Body of pancreas (tissue), 4 donors: ENCODE measurements at regions not wholly inside any gene's neighbourhood (a gene's known extent, or its start where the extent isn't known, plus 50 kb on each side); places are given as distances from the start of the nearest gene placed in this dataset.

Experiments used
- CTCF ChIP-seq, 7 experiments: fragments of 450-650 bp in 4 of 7; fragments of 200-600 bp in 3 of 7; sonication (generic) in 3 of 7; IDR thresholded peaks; one replicate each; pipeline ENCODE4 v1.5.1; 2016 to 2019; ENCODE audit warnings: antibody characterized with exemption in 7 of 7
- POLR2A ChIP-seq, 3 donors: fragments of 450-650 bp; IDR thresholded peaks; one replicate each; pipeline ENCODE4 v1.6.1; 2016; ENCODE audit warnings: antibody characterized with exemption in 3 of 3, mild to moderate bottlenecking in 2 of 3

GRCh38 chr1:30164693-30165092 is 558.7 kb downstream of the MATN1 start:
- TF ChIP-seq CTCF (IDR thresholded peaks at IDR 0.05) (no peak), POLR2A (IDR thresholded peaks at IDR 0.05) (no peak)
